GM21381 (cell line): ENCODE measurements at regions not wholly inside any gene's neighbourhood (a gene's known extent, or its start where the extent isn't known, plus 50 kb on each side); places are given as distances from the start of the nearest gene placed in this dataset.
"Not testable (repeated sequence)": the region's sequence is repeated elsewhere in the genome, so short reads cannot be mapped to it uniquely, and the experiment has no call there.

Experiments
- ATAC-seq: cut with Tn5 transposase; IDR thresholded peaks from one replicate; pipeline ENCODE4 v1.9.1; 2021; ENCODE audit warnings: mild to moderate bottlenecking, moderate library complexity; ENCODE audit not compliant: unreplicated experiment

GRCh38 chr2:51994123-51994763, 962.3 kb upstream of the NRXN1 start:
- no peak for ATAC-seq

GRCh38 chr2:51990684-51991083, 958.8 kb upstream of the NRXN1 start:
- ATAC-seq, result no peak

- ATAC-seq, result no peak
These were observed 954.2 kb upstream of the NRXN1 start for GRCh38 chr2:51986101-51986500.

GRCh38 chr2:51981783-51982182, 949.9 kb upstream of the NRXN1 start:
- no peak for ATAC-seq

- no peak for ATAC-seq
These were observed 944.7 kb upstream of the NRXN1 start for GRCh38 chr2:51976623-51977022.

- no peak for ATAC-seq
These were observed 939.2 kb upstream of the NRXN1 start for GRCh38 chr2:51971136-51971535.

- no peak for ATAC-seq
These were observed 937.4 kb upstream of the NRXN1 start for GRCh38 chr2:51969347-51969746.

GRCh38 chr2:51960841-51961335, 929.0 kb upstream of the NRXN1 start:
- no peak for ATAC-seq

GRCh38 chr2:51960281-51960680, 928.3 kb upstream of the NRXN1 start:
- ATAC-seq, result no peak

- ATAC-seq, result no peak
These were observed 927.8 kb upstream of the NRXN1 start for GRCh38 chr2:51959696-51960095.

- no peak for ATAC-seq
These were observed 922.0 kb upstream of the NRXN1 start for GRCh38 chr2:51953931-51954330.

GRCh38 chr2:51921076-51921475, 889.1 kb upstream of the NRXN1 start:
- no peak for ATAC-seq

GRCh38 chr2:51920509-51920908, 888.6 kb upstream of the NRXN1 start:
- ATAC-seq, result no peak

GRCh38 chr2:51919395-51919794, 887.5 kb upstream of the NRXN1 start:
- no peak for ATAC-seq

- ATAC-seq, result no peak
These were observed 886.2 kb upstream of the NRXN1 start for GRCh38 chr2:51918113-51918512.

GRCh38 chr2:51903728-51904127, 871.8 kb upstream of the NRXN1 start:
- no peak for ATAC-seq

GRCh38 chr2:51899643-51900042, 867.7 kb upstream of the NRXN1 start:
- no peak for ATAC-seq

GRCh38 chr2:51894584-51894983, 862.7 kb upstream of the NRXN1 start:
- ATAC-seq, result not testable (repeated sequence)

GRCh38 chr2:51888120-51888519, 856.2 kb upstream of the NRXN1 start:
- ATAC-seq, result no peak

GRCh38 chr2:51881673-51882072, 849.7 kb upstream of the NRXN1 start:
- no peak for ATAC-seq

GRCh38 chr2:51880153-51880552, 848.2 kb upstream of the NRXN1 start:
- no peak for ATAC-seq

GRCh38 chr2:51866361-51866760, 834.4 kb upstream of the NRXN1 start:
- ATAC-seq, result no peak

- no peak for ATAC-seq
These were observed 827.3 kb upstream of the NRXN1 start for GRCh38 chr2:51859260-51859659.
